A673 (cell line): ENCODE measurements at regions not wholly inside any gene's neighbourhood (a gene's known extent, or its start where the extent isn't known, plus 50 kb on each side); places are given as distances from the start of the nearest gene placed in this dataset.

Experiments used
- EZH2 ChIP-seq: fragments of 200-600 bp; sonication (generic); IDR thresholded peaks from 2 replicates; pipeline ENCODE4 v1.6.1; 2017; ENCODE audit warnings: borderline replicate concordance, low read depth, mild to moderate bottlenecking, mixed read lengths, antibody characterized with exemption, low read length; ENCODE audit not compliant: poor library complexity, severe bottlenecking
- TF ChIP-seq, protein P1 (sequence below): fragments of 300-800, 200-600 bp; sonication (generic); conservative IDR thresholded peaks from 2 replicates; pipeline ENCODE4 v1.5.1; 2017; ENCODE audit warnings: low read depth, mild to moderate bottlenecking, antibody characterized with exemption, low read length, moderate library complexity, mixed read lengths

DNA sequence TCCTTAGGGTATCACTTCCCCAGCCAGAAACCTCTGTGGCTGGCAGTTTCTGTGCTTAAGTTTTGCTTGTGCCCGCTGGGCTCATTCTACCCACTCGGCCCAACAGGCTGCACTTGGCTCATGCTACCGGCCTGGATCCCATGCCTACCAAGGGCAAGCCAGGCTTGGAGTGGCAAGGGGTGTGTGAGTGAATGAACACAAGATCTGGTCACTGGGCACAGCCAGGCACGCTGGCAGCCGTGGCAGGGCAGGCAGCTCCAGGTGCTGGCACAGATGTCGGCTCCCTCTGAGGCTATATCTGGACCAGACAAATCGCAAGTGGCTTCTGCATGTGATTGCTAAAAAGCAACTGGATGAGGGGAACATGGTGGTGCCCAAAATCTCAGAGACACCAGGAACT, 740.5 kb upstream of the B3GALT2 start:
- TF ChIP-seq, protein P1, sequence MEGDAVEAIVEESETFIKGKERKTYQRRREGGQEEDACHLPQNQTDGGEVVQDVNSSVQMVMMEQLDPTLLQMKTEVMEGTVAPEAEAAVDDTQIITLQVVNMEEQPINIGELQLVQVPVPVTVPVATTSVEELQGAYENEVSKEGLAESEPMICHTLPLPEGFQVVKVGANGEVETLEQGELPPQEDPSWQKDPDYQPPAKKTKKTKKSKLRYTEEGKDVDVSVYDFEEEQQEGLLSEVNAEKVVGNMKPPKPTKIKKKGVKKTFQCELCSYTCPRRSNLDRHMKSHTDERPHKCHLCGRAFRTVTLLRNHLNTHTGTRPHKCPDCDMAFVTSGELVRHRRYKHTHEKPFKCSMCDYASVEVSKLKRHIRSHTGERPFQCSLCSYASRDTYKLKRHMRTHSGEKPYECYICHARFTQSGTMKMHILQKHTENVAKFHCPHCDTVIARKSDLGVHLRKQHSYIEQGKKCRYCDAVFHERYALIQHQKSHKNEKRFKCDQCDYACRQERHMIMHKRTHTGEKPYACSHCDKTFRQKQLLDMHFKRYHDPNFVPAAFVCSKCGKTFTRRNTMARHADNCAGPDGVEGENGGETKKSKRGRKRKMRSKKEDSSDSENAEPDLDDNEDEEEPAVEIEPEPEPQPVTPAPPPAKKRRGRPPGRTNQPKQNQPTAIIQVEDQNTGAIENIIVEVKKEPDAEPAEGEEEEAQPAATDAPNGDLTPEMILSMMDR = no peak
- no peak for TF ChIP-seq EZH2
